WTC11 (cell line): ENCODE measurements at regions not wholly inside any gene's neighbourhood (a gene's known extent, or its start where the extent isn't known, plus 50 kb on each side); places are given as distances from the start of the nearest gene placed in this dataset.

ENCODE experiments used
- ATAC-seq: fragments of 200-7000 bp; cut with Tn5 transposase; 2 replicates; pipeline ENCODE4 v1.10.0; 2021; ENCODE audit warnings: mild to moderate bottlenecking, moderate library complexity
- CTCF ChIA-PET: fragments of 300-600 bp; sonication (Branson Sonifier 250); formaldehyde crosslinking; loops from one replicate; lab custom pipeline; 2021; ENCODE audit warnings: antibody characterized with exemption; lab: Charles Lee
- POLR2A ChIA-PET: fragments of 350-600 bp; sonication (Branson Sonifier 250); formaldehyde crosslinking; loops from one replicate; lab custom pipeline; 2021; ENCODE audit warnings: antibody characterized with exemption; lab: Charles Lee
- DNase-seq: peaks from one replicate; pipeline ENCODE4 v3.0.0; 2021; ENCODE audit warnings: low spot score
- H3K27ac Mint-ChIP-seq: 2 replicates; pipeline ENCODE4 v1.8.0; 2021; ENCODE audit warnings: mixed read lengths
- H3K27me3 Mint-ChIP-seq: 2 replicates; pipeline ENCODE4 v1.8.0; 2021; ENCODE audit warnings: low read depth, mild to moderate bottlenecking, moderate library complexity, mixed read lengths
- H3K36me3 Mint-ChIP-seq: 2 replicates; pipeline ENCODE4 v1.8.0; 2021; ENCODE audit warnings: mixed read lengths
- H3K4me1 Mint-ChIP-seq: 2 replicates; pipeline ENCODE4 v1.8.0; 2022; ENCODE audit warnings: mixed read lengths
- H3K4me3 Mint-ChIP-seq: 2 replicates; pipeline ENCODE4 v1.8.0; 2021; ENCODE audit warnings: mild to moderate bottlenecking, moderate library complexity, mixed read lengths
- H3K9me3 Mint-ChIP-seq: 2 replicates; pipeline ENCODE4 v1.8.0; 2021; ENCODE audit warnings: mixed read lengths
- HMGXB4 ChIP-seq: sonication (generic); formaldehyde crosslinking; IDR thresholded peaks from 2 replicates; pipeline ENCODE4 v1.8.1; 2023; ENCODE audit warnings: mild to moderate bottlenecking, moderate library complexity, missing genetic modification reagents
- JAZF1 ChIP-seq: fragments of 250-450 bp; sonication (Bioruptor Pico); IDR thresholded peaks from 2 replicates; pipeline ENCODE4 v1.9.0; 2021; ENCODE audit warnings: moderate library complexity, mild to moderate bottlenecking, inconsistent platforms
- NR1H2 ChIP-seq: sonication (generic); formaldehyde crosslinking; IDR thresholded peaks from 2 replicates; pipeline ENCODE4 v1.9.0; 2021; ENCODE audit warnings: mild to moderate bottlenecking, moderate library complexity, missing genetic modification reagents
- OVOL2 ChIP-seq: fragments of 250-450 bp; sonication (Bioruptor Pico); IDR thresholded peaks from 2 replicates; pipeline ENCODE4 v1.9.0; 2021; ENCODE audit warnings: mild to moderate bottlenecking, borderline replicate concordance
- RELA ChIP-seq: sonication (generic); formaldehyde crosslinking; IDR thresholded peaks from 2 replicates; pipeline ENCODE4 v1.8.1; 2022; ENCODE audit warnings: missing genetic modification reagents, mild to moderate bottlenecking, borderline replicate concordance
- SP1 ChIP-seq: sonication (generic); formaldehyde crosslinking; conservative IDR thresholded peaks from 2 replicates; pipeline ENCODE4 v1.8.1; 2022; ENCODE audit warnings: missing genetic modification reagents
- TEAD1 ChIP-seq: sonication (generic); formaldehyde crosslinking; IDR thresholded peaks from 2 replicates; pipeline ENCODE4 v1.8.0; 2022; ENCODE audit warnings: mild to moderate bottlenecking, missing genetic modification reagents
- ZNF138 ChIP-seq: sonication (generic); formaldehyde crosslinking; conservative IDR thresholded peaks from 2 replicates; pipeline ENCODE4 v1.8.1; 2022; ENCODE audit warnings: mild to moderate bottlenecking, moderate library complexity, missing genetic modification reagents
- ZNF281 ChIP-seq: sonication (generic); formaldehyde crosslinking; IDR thresholded peaks from 2 replicates; pipeline ENCODE4 v1.8.0; 2023; ENCODE audit warnings: mild to moderate bottlenecking, missing genetic modification reagents
- TF ChIP-seq, protein P1 (sequence below): sonication (generic); formaldehyde crosslinking; IDR thresholded peaks from 2 replicates; pipeline ENCODE4 v1.8.1; 2023; ENCODE audit warnings: mild to moderate bottlenecking, missing genetic modification reagents, borderline replicate concordance
- TF ChIP-seq, protein P2 (sequence below): sonication (generic); formaldehyde crosslinking; IDR thresholded peaks from 2 replicates; pipeline ENCODE4 v1.8.1; 2023; ENCODE audit warnings: mild to moderate bottlenecking, missing genetic modification reagents, moderate library complexity
- TF ChIP-seq, protein P3 (sequence below): sonication (generic); formaldehyde crosslinking; IDR thresholded peaks from 2 replicates; pipeline ENCODE4 v1.8.1; 2023; ENCODE audit warnings: mild to moderate bottlenecking, missing genetic modification reagents
- TF ChIP-seq, protein P4 (sequence below): fragments of 250-450 bp; sonication (Bioruptor Pico); IDR thresholded peaks from 2 replicates; pipeline ENCODE4 v1.9.0; 2021; ENCODE audit warnings: mild to moderate bottlenecking

GRCh38 chr12:91654087-91654486, 471.5 kb upstream of the DCN start:
- no peak overlapping the region for H3K4me3 Mint-ChIP-seq
- DNase-seq (no peak), ATAC-seq (no peak)
- H3K36me3 Mint-ChIP-seq, result no peaks in the 10 kb centered on the region
- CTCF ChIA-PET, result interaction anchor here (0.6 kb wide), 1 partner anchor 834 kb away, joined by 5 read pairs; no protein-coding TSS in a partner anchor
- TF ChIP-seq, protein P1, sequence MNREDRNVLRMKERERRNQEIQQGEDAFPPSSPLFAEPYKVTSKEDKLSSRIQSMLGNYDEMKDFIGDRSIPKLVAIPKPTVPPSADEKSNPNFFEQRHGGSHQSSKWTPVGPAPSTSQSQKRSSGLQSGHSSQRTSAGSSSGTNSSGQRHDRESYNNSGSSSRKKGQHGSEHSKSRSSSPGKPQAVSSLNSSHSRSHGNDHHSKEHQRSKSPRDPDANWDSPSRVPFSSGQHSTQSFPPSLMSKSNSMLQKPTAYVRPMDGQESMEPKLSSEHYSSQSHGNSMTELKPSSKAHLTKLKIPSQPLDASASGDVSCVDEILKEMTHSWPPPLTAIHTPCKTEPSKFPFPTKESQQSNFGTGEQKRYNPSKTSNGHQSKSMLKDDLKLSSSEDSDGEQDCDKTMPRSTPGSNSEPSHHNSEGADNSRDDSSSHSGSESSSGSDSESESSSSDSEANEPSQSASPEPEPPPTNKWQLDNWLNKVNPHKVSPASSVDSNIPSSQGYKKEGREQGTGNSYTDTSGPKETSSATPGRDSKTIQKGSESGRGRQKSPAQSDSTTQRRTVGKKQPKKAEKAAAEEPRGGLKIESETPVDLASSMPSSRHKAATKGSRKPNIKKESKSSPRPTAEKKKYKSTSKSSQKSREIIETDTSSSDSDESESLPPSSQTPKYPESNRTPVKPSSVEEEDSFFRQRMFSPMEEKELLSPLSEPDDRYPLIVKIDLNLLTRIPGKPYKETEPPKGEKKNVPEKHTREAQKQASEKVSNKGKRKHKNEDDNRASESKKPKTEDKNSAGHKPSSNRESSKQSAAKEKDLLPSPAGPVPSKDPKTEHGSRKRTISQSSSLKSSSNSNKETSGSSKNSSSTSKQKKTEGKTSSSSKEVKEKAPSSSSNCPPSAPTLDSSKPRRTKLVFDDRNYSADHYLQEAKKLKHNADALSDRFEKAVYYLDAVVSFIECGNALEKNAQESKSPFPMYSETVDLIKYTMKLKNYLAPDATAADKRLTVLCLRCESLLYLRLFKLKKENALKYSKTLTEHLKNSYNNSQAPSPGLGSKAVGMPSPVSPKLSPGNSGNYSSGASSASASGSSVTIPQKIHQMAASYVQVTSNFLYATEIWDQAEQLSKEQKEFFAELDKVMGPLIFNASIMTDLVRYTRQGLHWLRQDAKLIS (CRISPR knock-in tag), result no peak
- no peak for TF ChIP-seq OVOL2 (CRISPR knock-in tag)
- TF ChIP-seq, protein P2, sequence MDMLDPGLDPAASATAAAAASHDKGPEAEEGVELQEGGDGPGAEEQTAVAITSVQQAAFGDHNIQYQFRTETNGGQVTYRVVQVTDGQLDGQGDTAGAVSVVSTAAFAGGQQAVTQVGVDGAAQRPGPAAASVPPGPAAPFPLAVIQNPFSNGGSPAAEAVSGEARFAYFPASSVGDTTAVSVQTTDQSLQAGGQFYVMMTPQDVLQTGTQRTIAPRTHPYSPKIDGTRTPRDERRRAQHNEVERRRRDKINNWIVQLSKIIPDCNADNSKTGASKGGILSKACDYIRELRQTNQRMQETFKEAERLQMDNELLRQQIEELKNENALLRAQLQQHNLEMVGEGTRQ, result no peak
- TF ChIP-seq HMGXB4 (CRISPR knock-in tag), result no peak
- TF ChIP-seq RELA (CRISPR knock-in tag), result no peak
- H3K9me3 Mint-ChIP-seq, result no peaks in the 10 kb centered on the region
- H3K4me1 Mint-ChIP-seq, result no peaks in the 10 kb centered on the region
- POLR2A ChIA-PET, result no interaction called here
- no peaks in the 10 kb centered on the region for H3K27me3 Mint-ChIP-seq
- no peak overlapping the region for H3K27ac Mint-ChIP-seq

- ATAC-seq (no peak), DNase-seq (no peak)
- no peak overlapping the region for H3K4me3 Mint-ChIP-seq
- no peaks in the 10 kb centered on the region for H3K27me3 Mint-ChIP-seq
- no peak for TF ChIP-seq JAZF1 (CRISPR knock-in tag)
- TF ChIP-seq NR1H2 (CRISPR knock-in tag), result no peak
- no peak for TF ChIP-seq ZNF281
- POLR2A ChIA-PET, result no interaction called here
- H3K27ac Mint-ChIP-seq, result no peak overlapping the region
- H3K4me1 Mint-ChIP-seq, result no peaks in the 10 kb centered on the region
- no peaks in the 10 kb centered on the region for H3K9me3 Mint-ChIP-seq
- no peaks in the 10 kb centered on the region for H3K36me3 Mint-ChIP-seq
- CTCF ChIA-PET, result no interaction called here
Measured at GRCh38 chr12:91651728-91652127, 469.1 kb upstream of the DCN start.

DNA sequence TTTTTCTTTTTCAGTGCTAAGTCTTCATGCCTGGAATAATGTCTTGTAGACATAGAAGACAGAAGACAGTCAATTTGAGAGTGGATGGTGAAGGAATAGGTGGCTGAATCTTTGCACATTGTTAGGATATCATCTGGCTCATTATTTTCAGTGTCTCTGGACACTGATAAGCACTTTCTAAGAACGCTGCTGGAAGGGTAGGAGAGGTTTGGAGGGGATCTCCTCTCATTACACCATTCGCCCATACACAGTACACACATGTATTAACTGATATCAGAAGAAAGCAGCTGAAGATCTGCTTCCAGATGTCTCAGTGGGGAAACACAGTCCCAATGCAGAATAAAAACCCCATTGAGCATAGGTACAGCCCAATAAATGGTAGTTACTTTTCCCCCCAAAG, 461.1 kb upstream of the DCN start:
- ATAC-seq (no peak), DNase-seq (no peak)
- H3K27me3 Mint-ChIP-seq, result no peaks in the 10 kb centered on the region
- no peaks in the 10 kb centered on the region for H3K36me3 Mint-ChIP-seq
- ChIA-PET POLR2A (no interaction called here), CTCF (interaction anchor here (1.3 kb wide), 1 partner anchor 261 kb away, joined by 3 read pairs; no protein-coding TSS in a partner anchor)
- H3K9me3 Mint-ChIP-seq, result no peaks in the 10 kb centered on the region
- TF ChIP-seq TEAD1 (CRISPR knock-in tag) (no peak), ZNF138 (CRISPR knock-in tag) (no peak), SP1 (CRISPR knock-in tag) (no peak)
- TF ChIP-seq, protein P3, sequence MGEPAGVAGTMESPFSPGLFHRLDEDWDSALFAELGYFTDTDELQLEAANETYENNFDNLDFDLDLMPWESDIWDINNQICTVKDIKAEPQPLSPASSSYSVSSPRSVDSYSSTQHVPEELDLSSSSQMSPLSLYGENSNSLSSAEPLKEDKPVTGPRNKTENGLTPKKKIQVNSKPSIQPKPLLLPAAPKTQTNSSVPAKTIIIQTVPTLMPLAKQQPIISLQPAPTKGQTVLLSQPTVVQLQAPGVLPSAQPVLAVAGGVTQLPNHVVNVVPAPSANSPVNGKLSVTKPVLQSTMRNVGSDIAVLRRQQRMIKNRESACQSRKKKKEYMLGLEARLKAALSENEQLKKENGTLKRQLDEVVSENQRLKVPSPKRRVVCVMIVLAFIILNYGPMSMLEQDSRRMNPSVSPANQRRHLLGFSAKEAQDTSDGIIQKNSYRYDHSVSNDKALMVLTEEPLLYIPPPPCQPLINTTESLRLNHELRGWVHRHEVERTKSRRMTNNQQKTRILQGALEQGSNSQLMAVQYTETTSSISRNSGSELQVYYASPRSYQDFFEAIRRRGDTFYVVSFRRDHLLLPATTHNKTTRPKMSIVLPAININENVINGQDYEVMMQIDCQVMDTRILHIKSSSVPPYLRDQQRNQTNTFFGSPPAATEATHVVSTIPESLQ (CRISPR knock-in tag), result no peak
- TF ChIP-seq, protein P4, sequence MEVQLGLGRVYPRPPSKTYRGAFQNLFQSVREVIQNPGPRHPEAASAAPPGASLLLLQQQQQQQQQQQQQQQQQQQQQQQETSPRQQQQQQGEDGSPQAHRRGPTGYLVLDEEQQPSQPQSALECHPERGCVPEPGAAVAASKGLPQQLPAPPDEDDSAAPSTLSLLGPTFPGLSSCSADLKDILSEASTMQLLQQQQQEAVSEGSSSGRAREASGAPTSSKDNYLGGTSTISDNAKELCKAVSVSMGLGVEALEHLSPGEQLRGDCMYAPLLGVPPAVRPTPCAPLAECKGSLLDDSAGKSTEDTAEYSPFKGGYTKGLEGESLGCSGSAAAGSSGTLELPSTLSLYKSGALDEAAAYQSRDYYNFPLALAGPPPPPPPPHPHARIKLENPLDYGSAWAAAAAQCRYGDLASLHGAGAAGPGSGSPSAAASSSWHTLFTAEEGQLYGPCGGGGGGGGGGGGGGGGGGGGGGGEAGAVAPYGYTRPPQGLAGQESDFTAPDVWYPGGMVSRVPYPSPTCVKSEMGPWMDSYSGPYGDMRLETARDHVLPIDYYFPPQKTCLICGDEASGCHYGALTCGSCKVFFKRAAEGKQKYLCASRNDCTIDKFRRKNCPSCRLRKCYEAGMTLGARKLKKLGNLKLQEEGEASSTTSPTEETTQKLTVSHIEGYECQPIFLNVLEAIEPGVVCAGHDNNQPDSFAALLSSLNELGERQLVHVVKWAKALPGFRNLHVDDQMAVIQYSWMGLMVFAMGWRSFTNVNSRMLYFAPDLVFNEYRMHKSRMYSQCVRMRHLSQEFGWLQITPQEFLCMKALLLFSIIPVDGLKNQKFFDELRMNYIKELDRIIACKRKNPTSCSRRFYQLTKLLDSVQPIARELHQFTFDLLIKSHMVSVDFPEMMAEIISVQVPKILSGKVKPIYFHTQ (CRISPR knock-in tag), result no peak
- no peak overlapping the region for H3K4me3 Mint-ChIP-seq
- H3K27ac Mint-ChIP-seq, result no peak overlapping the region
- no peaks in the 10 kb centered on the region for H3K4me1 Mint-ChIP-seq
